ENCODE measurements at regions not wholly inside any gene's neighbourhood (a gene's known extent, or its start where the extent isn't known, plus 50 kb on each side); places are given as distances from the start of the nearest gene placed in this dataset.

GRCh38 chr6:112929641-112930040 is 582.5 kb downstream of the RFPL4B start (continued):
- TF ChIP-seq HOXA7 (CRISPR knock-in tag; IDR thresholded peaks at IDR 0.05) (no peak), FOXS1 (CRISPR knock-in tag; IDR thresholded peaks at IDR 0.05) (no peak), JUNB (IDR thresholded peaks at IDR 0.05) (no peak)

GRCh38 chr6:112931832-112932231 is 584.7 kb downstream of the RFPL4B start:
- TF ChIP-seq POLR2AphosphoS2 (conservative IDR thresholded peaks at IDR 0.05; ENCODE audit: low read length): no peak
- TF ChIP-seq FOSL2 (IDR thresholded peaks at IDR 0.05): no peak
- no peak for TF ChIP-seq FOSL2 (CRISPR knock-in tag; IDR thresholded peaks at IDR 0.05)
- TF ChIP-seq HOXB5 (CRISPR knock-in tag; IDR thresholded peaks at IDR 0.05): no peak
- no peak for TF ChIP-seq HDAC2 (IDR thresholded peaks at IDR 0.05)
- no peak for TF ChIP-seq HMGXB4 (CRISPR knock-in tag; IDR thresholded peaks at IDR 0.05; ENCODE audit: borderline replicate concordance)
- TF ChIP-seq BHLHE40 (IDR thresholded peaks at IDR 0.05; ENCODE audit: low read depth, low read length): no peak
- no peak for TF ChIP-seq SMC3 (IDR thresholded peaks at IDR 0.05)
- no peak for TF ChIP-seq EP300 (IDR thresholded peaks at IDR 0.05)
- TF ChIP-seq HEYL (CRISPR knock-in tag; IDR thresholded peaks at IDR 0.05): no peak
- TF ChIP-seq ZC3H11A (IDR thresholded peaks at IDR 0.05): no peak
- no peak for TF ChIP-seq KDM1A (IDR thresholded peaks at IDR 0.05; ENCODE audit: low read depth)
- TF ChIP-seq EHF (CRISPR knock-in tag; IDR thresholded peaks at IDR 0.05): no peak
- no peak for TF ChIP-seq CHD2 (IDR thresholded peaks at IDR 0.05; ENCODE audit: low read length, partially characterized antibody)
- no peak for TF ChIP-seq ATOH8 (CRISPR knock-in tag; IDR thresholded peaks at IDR 0.05; ENCODE audit: low read depth)
- TF ChIP-seq EHMT2 (IDR thresholded peaks at IDR 0.05; ENCODE audit: low read depth): no peak
- no peak for TF ChIP-seq SREBF2 (IDR thresholded peaks at IDR 0.05)
- no peak for TF ChIP-seq MYC (IDR thresholded peaks at IDR 0.05; ENCODE audit: borderline replicate concordance, low read length)
- Histone ChIP-seq H3K4me3 (no peak overlapping the region), H3K4me2 (no peak overlapping the region), H3K9me3 (no peaks in the 10 kb centered on the region), H3K27ac (no peak overlapping the region), H3K4me1 (no peaks in the 10 kb centered on the region)
- ChIA-PET CTCF (no interaction called here), POLR2A (no interaction called here)
- WGBS (ENCODE audit: missing lambda C conversion rate): 38% methylated on average over 3 of the region's 3 CpGs
- FAIRE-seq (no peak), DNase-seq (ENCODE audit: low read depth in 1 of 2, low spot score in 1 of 2) (no peak), ATAC-seq (no peak)

- FAIRE-seq: no peak
Measured at GRCh38 chr6:112933947-112934346, 586.8 kb downstream of the RFPL4B start.

More at GRCh38 chr6:112933947-112934346, 586.8 kb downstream of the RFPL4B start:
- Histone ChIP-seq H3K4me1 (no peaks in the 10 kb centered on the region), H3K9me3 (no peaks in the 10 kb centered on the region), H3K4me3 (no peak overlapping the region), H3K27ac (no peak overlapping the region), H3K4me2 (no peak overlapping the region)
- ChIA-PET CTCF (no interaction called here), POLR2A (no interaction called here)
- ATAC-seq: no peak
- no peak for DNase-seq (ENCODE audit: low read depth in 1 of 2, low spot score in 1 of 2)
- no peak for TF ChIP-seq GATA3 (IDR thresholded peaks at IDR 0.05; ENCODE audit: borderline replicate concordance)
- no peak for TF ChIP-seq USF2 (IDR thresholded peaks at IDR 0.05)
- TF ChIP-seq CBX8 (IDR thresholded peaks at IDR 0.05): no peak
- no peak for TF ChIP-seq BCL3 (IDR thresholded peaks at IDR 0.05)
- TF ChIP-seq TFCP2L1 (CRISPR knock-in tag; IDR thresholded peaks at IDR 0.05): no peak

Measured in A549 (cell line).